ENCODE measurements at regions not wholly inside any gene's neighbourhood (a gene's known extent, or its start where the extent isn't known, plus 50 kb on each side); places are given as distances from the start of the nearest gene placed in this dataset.

GRCh38 chr9:18015116-18015515 is 436.2 kb downstream of the SH3GL2 start:
- intact Hi-C loops (cut with micrococcal nuclease): no loop called here
- BruUV-seq (replicated peaks): no TSS peak
- no peaks in the 10 kb centered on the region for H3K36me3 ChIP-seq (ENCODE audit: control insufficient read depth in 2 of 2, extremely low read depth in 1 of 2, insufficient read depth in 2 of 2, low read length in 2 of 2)
- CTCF ChIA-PET: no interaction called here
- FAIRE-seq (no peak), DNase-seq (ENCODE audit: low read depth, low spot score) (no peak)
- no peaks in the 10 kb centered on the region for H3K79me2 ChIP-seq (ENCODE audit: control insufficient read depth, insufficient read depth, low read length)
- H3K27ac ChIP-seq (ENCODE audit: insufficient read depth, low read depth, low read length): no peak overlapping the region
- dilution Hi-C loops (cut with MboI; ENCODE audit: extremely low pct_ligation_motif_present, low sequenced_read_pairs): no loop called here
- no peaks in the 10 kb centered on the region for H3K9me1 ChIP-seq (replicated peaks; ENCODE audit: control insufficient read depth, extremely low read depth, insufficient read depth, low read length)
- H2AFZ ChIP-seq (ENCODE audit: low read depth, low read length): no peak overlapping the region
- no peaks in the 10 kb centered on the region for H4K20me1 ChIP-seq (replicated peaks; ENCODE audit: control insufficient read depth, extremely low read depth, insufficient read depth, low read length)
- no peak for TF ChIP-seq CTCF (IDR thresholded peaks at IDR 0.05; ENCODE audit: extremely low read depth in 1 of 2, insufficient read depth in 1 of 2, low read depth in 1 of 2, low read length in 2 of 2)
- TF ChIP-seq POLR2AphosphoS5 (IDR thresholded peaks at IDR 0.05; ENCODE audit: insufficient read depth, low read depth, low read length): no peak
- TF ChIP-seq MYC (IDR thresholded peaks at IDR 0.05; ENCODE audit: low read depth, low read length): no peak
- TF ChIP-seq, protein P1, sequence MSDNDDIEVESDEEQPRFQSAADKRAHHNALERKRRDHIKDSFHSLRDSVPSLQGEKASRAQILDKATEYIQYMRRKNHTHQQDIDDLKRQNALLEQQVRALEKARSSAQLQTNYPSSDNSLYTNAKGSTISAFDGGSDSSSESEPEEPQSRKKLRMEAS (IDR thresholded peaks at IDR 0.05; ENCODE audit: insufficient read depth, insufficient read length): no peak
- no peak for TF ChIP-seq POLR2A (IDR thresholded peaks at IDR 0.05; ENCODE audit: low read depth, low read length)
- TF ChIP-seq EZH2 (IDR thresholded peaks at IDR 0.05; ENCODE audit: borderline replicate concordance, low read depth, low read length, severe bottlenecking): no peak
- TF ChIP-seq JUN (IDR thresholded peaks at IDR 0.05; ENCODE audit: borderline replicate concordance, insufficient read depth, insufficient read length, low read depth): no peak
- TF ChIP-seq GATA2 (IDR thresholded peaks at IDR 0.05; ENCODE audit: insufficient read depth, insufficient read length, low read depth, low read length): no peak
- TF ChIP-seq FOS (IDR thresholded peaks at IDR 0.05; ENCODE audit: borderline replicate concordance, insufficient read depth, low read length): no peak
- H3K9ac ChIP-seq (replicated peaks; ENCODE audit: extremely low read depth, insufficient read depth, low read length): no peak overlapping the region
- no peak overlapping the region for H3K4me2 ChIP-seq (ENCODE audit: insufficient read depth, low read length)
- POLR2A ChIA-PET: no interaction called here
- H3K4me3 ChIP-seq (replicated peaks in 1 of 3; ENCODE audit: insufficient read depth in 1 of 3, low read depth in 1 of 3, low read length in 3 of 3): no peak overlapping the region
- H3K9me3 ChIP-seq (replicated peaks; ENCODE audit: control insufficient read depth, insufficient read depth, low read length): no peaks in the 10 kb centered on the region
- H3K27me3 ChIP-seq (ENCODE audit: control insufficient read depth in 2 of 2, insufficient read depth in 2 of 2, low read length in 2 of 2): peaks cover 0 to 3% of the 10 kb centered on the region in 2 experiments
- no peaks in the 10 kb centered on the region for H3K4me1 ChIP-seq (ENCODE audit: control insufficient read depth, extremely low read depth, insufficient read depth, low read length)
